Activated T-cell treated with anti-CD3 and anti-CD28 coated beads, Interleukin-2, amount 50 U/mL, for 24 hours (primary cell): ENCODE measurements at regions not wholly inside any gene's neighbourhood (a gene's known extent, or its start where the extent isn't known, plus 50 kb on each side); places are given as distances from the start of the nearest gene placed in this dataset.

Source experiments
- DNase-seq: peaks from one replicate; pipeline ENCODE4 v3.0.0-alpha.2; 2020
- H3K27ac Mint-ChIP-seq: 2 replicates; pipeline ENCODE4 v1.8.0; 2020; ENCODE audit warnings: mild to moderate bottlenecking, mixed read lengths
- H3K27me3 Mint-ChIP-seq: 2 replicates; pipeline ENCODE4 v1.8.0; 2020; ENCODE audit warnings: mixed read lengths
- H3K36me3 Mint-ChIP-seq: 2 replicates; pipeline ENCODE4 v1.8.0; 2020; ENCODE audit warnings: low read depth, mixed read lengths
- H3K4me1 Mint-ChIP-seq: 2 replicates; pipeline ENCODE4 v1.8.0; 2020; ENCODE audit warnings: low read depth, mixed read lengths
- H3K4me3 Mint-ChIP-seq: 2 replicates; pipeline ENCODE4 v1.8.0; 2020; ENCODE audit warnings: mild to moderate bottlenecking, moderate library complexity, mixed read lengths
- H3K9me3 Mint-ChIP-seq: 2 replicates; pipeline ENCODE4 v1.8.0; 2020; ENCODE audit warnings: mixed read lengths

GRCh38 chr4:35247047-35247446 is 997.3 kb downstream of the ARAP2 start:
- no peak overlapping the region for H3K27ac Mint-ChIP-seq
- no peak overlapping the region for H3K4me3 Mint-ChIP-seq
- no peaks in the 10 kb centered on the region for H3K27me3 Mint-ChIP-seq
- H3K9me3 Mint-ChIP-seq = peaks cover 8% of the 10 kb centered on the region
- H3K4me1 Mint-ChIP-seq = no peaks in the 10 kb centered on the region
- no peaks in the 10 kb centered on the region for H3K36me3 Mint-ChIP-seq
- DNase-seq = no peak

- Mint-ChIP-seq H3K4me3 (no peak overlapping the region), H3K36me3 (no peaks in the 10 kb centered on the region), H3K4me1 (no peaks in the 10 kb centered on the region), H3K27ac (no peak overlapping the region), H3K27me3 (no peaks in the 10 kb centered on the region), H3K9me3 (no peaks in the 10 kb centered on the region)
- DNase-seq = no peak
Observed at GRCh38 chr4:35250331-35250730, 994.0 kb downstream of the ARAP2 start.

DNA sequence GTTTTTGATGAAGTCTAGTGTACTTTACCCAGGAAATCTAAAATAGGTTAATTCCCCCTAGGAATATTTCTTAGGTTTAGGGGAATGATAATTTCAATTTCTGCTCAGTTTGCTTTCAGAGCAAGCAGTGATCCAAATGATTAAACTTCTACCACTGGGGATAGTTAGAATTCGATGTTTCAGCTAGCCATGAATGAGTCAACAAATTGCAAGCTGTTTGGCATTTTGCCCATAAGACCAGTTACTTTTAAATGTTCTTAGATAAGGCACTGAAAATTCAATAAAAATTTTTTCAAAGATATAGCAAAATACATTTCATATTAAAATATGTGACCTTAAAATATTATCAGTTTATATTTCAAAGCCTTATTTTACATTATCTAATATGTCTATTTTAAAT is 993.6 kb downstream of the ARAP2 start:
- no peaks in the 10 kb centered on the region for H3K9me3 Mint-ChIP-seq
- DNase-seq = no peak
- H3K27ac Mint-ChIP-seq = no peak overlapping the region
- no peaks in the 10 kb centered on the region for H3K4me1 Mint-ChIP-seq
- no peak overlapping the region for H3K4me3 Mint-ChIP-seq
- no peaks in the 10 kb centered on the region for H3K36me3 Mint-ChIP-seq
- no peaks in the 10 kb centered on the region for H3K27me3 Mint-ChIP-seq

DNA sequence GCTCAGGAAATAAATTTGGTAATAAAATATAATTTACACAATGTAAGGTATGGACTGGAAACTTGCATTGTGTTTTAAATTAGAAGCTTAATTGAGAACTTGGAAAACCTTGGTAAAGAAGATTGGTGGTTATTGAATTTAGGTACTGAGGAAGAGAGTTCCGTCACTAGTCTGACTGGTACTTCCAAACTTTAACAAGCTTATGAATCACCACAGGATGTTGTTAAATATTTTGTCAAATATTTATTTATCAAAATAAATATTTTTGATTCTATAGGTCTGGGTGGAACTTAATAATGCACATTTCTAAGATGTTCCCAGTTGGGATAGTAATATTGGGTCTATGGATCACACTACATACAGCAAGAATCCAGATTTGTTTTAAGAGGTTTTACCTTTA is 992.2 kb downstream of the ARAP2 start:
- Mint-ChIP-seq H3K4me3 (no peak overlapping the region), H3K36me3 (no peaks in the 10 kb centered on the region), H3K4me1 (no peaks in the 10 kb centered on the region), H3K27me3 (no peaks in the 10 kb centered on the region), H3K9me3 (no peaks in the 10 kb centered on the region), H3K27ac (no peak overlapping the region)
- no peak for DNase-seq

- H3K36me3 Mint-ChIP-seq = no peaks in the 10 kb centered on the region
- H3K4me1 Mint-ChIP-seq = no peaks in the 10 kb centered on the region
- H3K27ac Mint-ChIP-seq = no peak overlapping the region
- no peak for DNase-seq
- H3K9me3 Mint-ChIP-seq = no peaks in the 10 kb centered on the region
- no peaks in the 10 kb centered on the region for H3K27me3 Mint-ChIP-seq
- H3K4me3 Mint-ChIP-seq = no peak overlapping the region
Observed at GRCh38 chr4:35252866-35253265, 991.4 kb downstream of the ARAP2 start.

DNA sequence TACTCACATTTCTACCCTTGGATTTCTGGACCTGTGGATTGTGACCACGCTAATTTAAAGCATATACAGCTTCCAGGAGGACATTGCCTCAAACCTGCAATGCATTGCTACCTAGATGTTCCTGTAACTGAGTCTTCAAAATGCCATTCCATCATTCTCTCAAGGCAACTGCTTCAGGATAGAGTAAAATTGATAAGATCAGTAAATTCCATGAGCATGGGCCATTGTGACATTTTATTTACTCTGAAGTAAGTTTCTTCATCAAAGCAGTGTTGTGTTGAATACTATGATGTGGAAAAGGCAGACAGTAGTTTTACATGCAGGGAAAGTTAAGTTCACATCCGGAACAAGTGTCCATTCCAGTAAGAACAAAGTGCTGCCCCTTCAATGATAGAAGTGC is 991.0 kb downstream of the ARAP2 start:
- no peaks in the 10 kb centered on the region for H3K9me3 Mint-ChIP-seq
- DNase-seq = no peak
- H3K36me3 Mint-ChIP-seq = no peaks in the 10 kb centered on the region
- no peak overlapping the region for H3K27ac Mint-ChIP-seq
- no peaks in the 10 kb centered on the region for H3K4me1 Mint-ChIP-seq
- H3K4me3 Mint-ChIP-seq = no peak overlapping the region
- H3K27me3 Mint-ChIP-seq = no peaks in the 10 kb centered on the region

DNA sequence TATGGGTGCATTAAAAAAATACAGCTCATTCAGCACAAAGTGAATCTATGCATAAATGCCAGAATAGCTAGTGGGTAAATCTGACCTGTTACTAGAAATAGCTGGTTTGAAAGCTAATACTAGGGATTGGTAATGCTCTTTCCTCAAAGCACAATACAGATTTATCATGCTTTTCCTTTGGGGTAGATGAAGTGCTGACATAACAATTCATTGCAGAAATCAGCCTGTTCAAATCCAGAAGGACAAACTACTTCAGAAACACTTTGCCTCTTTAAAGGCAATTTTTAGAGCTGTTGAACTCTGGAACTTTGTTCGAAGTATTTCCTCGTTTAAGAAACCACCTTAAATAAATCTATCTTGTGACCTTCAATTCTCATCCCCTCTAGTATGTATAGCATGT is 957.9 kb downstream of the ARAP2 start:
- DNase-seq = no peak
- no peaks in the 10 kb centered on the region for H3K27me3 Mint-ChIP-seq
- no peaks in the 10 kb centered on the region for H3K4me1 Mint-ChIP-seq
- peaks cover 5% of the 10 kb centered on the region for H3K9me3 Mint-ChIP-seq
- no peak overlapping the region for H3K27ac Mint-ChIP-seq
- H3K4me3 Mint-ChIP-seq = no peak overlapping the region
- H3K36me3 Mint-ChIP-seq = no peaks in the 10 kb centered on the region

DNA sequence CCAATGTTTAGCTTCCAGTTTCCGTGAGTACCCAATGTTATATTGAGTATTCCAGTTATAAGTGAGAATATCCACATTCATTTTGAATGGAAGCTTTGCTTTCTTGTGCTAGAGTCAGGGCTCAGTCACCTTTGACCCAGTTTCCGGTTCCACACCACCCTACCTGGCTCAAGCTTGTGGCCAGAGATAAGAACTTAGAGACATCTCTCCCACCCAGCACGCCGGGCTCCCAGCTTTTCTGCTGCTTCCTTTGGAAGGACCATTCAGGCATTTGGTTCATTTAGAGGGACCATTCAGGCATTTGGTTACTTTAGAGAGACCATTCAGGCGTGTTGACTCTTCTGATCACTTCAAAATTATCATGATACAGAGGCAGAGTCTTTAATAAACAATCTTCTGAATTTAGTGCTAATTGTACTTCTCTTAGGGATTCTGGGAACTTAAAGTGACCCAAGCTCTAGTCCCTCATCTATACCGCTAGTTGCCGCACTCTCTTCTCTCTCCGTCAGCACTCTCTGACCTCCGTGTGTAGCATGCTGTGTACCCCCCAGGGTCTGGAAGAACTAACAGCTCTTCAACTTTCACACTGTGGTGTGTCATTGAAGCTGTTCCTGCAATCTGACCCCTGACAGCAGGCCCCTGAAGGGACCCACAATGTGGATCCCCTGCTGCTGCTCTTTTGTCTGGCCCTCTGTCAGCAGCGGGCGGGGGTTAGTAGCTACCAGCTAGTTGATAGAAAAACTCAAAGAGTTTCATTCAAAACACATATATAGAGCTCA is 943.1 kb downstream of the ARAP2 start:
- Mint-ChIP-seq H3K36me3 (no peaks in the 10 kb centered on the region), H3K4me3 (no peak overlapping the region), H3K27me3 (no peaks in the 10 kb centered on the region), H3K9me3 (no peaks in the 10 kb centered on the region), H3K4me1 (no peaks in the 10 kb centered on the region), H3K27ac (no peak overlapping the region)
- no peak for DNase-seq

DNA sequence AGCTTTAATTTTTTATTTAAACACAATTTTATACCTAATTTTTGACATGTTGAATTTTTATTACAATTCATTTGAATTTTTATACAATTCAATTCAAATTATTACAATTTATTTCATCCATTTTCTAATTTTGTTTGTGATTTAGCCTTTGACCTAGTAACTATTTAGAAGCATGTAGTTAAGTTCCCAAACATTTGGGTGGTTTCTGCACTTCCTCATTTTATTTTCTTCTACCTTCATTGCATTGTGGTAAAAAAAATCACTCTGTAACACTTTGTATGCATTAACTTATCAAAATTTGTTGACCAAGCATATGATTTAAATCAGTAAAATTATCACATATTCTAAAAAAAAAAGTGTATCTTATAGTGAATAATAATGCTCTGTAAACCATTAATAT is 928.9 kb downstream of the ARAP2 start:
- DNase-seq = no peak
- Mint-ChIP-seq H3K4me3 (no peak overlapping the region), H3K9me3 (no peaks in the 10 kb centered on the region), H3K36me3 (no peaks in the 10 kb centered on the region), H3K27ac (no peak overlapping the region), H3K4me1 (no peaks in the 10 kb centered on the region), H3K27me3 (no peaks in the 10 kb centered on the region)

- DNase-seq = no peak
- Mint-ChIP-seq H3K27ac (no peak overlapping the region), H3K4me3 (no peak overlapping the region), H3K27me3 (no peaks in the 10 kb centered on the region), H3K9me3 (peaks cover 5% of the 10 kb centered on the region), H3K4me1 (no peaks in the 10 kb centered on the region), H3K36me3 (no peaks in the 10 kb centered on the region)
Observed at GRCh38 chr4:35325908-35326453, 918.3 kb downstream of the ARAP2 start.

- no peaks in the 10 kb centered on the region for H3K27me3 Mint-ChIP-seq
Observed at GRCh38 chr4:35342833-35343232, 901.5 kb downstream of the ARAP2 start.

GRCh38 chr4:35347276-35347675 is 897.0 kb downstream of the ARAP2 start:
- Mint-ChIP-seq H3K9me3 (peaks cover 18% of the 10 kb centered on the region), H3K4me1 (no peaks in the 10 kb centered on the region), H3K36me3 (no peaks in the 10 kb centered on the region), H3K27me3 (no peaks in the 10 kb centered on the region), H3K27ac (no peak overlapping the region), H3K4me3 (no peak overlapping the region)
- no peak for DNase-seq

More at GRCh38 chr4:35342833-35343232, 901.5 kb downstream of the ARAP2 start:
- H3K36me3 Mint-ChIP-seq = no peaks in the 10 kb centered on the region
- H3K9me3 Mint-ChIP-seq = peaks cover 4% of the 10 kb centered on the region
- no peak for DNase-seq
- no peaks in the 10 kb centered on the region for H3K4me1 Mint-ChIP-seq
- no peak overlapping the region for H3K4me3 Mint-ChIP-seq
- no peak overlapping the region for H3K27ac Mint-ChIP-seq

DNA sequence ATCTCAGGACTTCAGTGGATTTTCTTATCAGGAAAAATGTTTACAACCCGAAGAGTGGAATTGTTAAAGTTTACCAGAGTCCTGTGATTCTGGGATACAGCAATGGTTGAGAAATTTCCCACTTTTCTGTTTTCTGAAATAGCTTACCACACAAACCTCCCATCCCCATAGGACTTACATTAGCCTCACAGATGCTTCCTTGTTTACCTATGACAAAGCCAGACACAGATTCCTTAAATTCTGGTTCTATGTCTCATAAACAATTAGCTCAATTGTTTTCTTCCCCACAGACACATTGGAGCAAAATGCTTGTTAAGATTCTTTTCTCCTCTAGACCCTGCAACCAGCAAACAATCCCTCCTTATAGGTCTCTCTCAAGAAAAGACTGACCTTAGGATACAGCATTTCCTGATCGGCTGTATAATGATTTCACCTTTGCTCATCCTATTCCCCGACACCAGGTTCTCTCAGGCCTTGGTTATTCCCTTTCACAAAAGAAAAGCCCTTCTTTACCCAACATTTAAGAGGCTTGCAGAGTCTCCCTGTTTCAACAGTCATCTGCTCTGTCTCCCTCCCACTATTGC is 886.2 kb downstream of the ARAP2 start:
- Mint-ChIP-seq H3K36me3 (no peaks in the 10 kb centered on the region), H3K27me3 (no peaks in the 10 kb centered on the region), H3K27ac (no peak overlapping the region), H3K9me3 (peaks cover 8% of the 10 kb centered on the region), H3K4me1 (no peaks in the 10 kb centered on the region), H3K4me3 (no peak overlapping the region)
- no peak for DNase-seq

- Mint-ChIP-seq H3K36me3 (no peaks in the 10 kb centered on the region), H3K4me3 (no peak overlapping the region), H3K4me1 (no peaks in the 10 kb centered on the region), H3K27me3 (no peaks in the 10 kb centered on the region), H3K9me3 (peaks cover 8% of the 10 kb centered on the region), H3K27ac (no peak overlapping the region)
- no peak for DNase-seq
Observed at GRCh38 chr4:35364321-35364870, 879.9 kb downstream of the ARAP2 start.

- H3K9me3 Mint-ChIP-seq = peaks cover 10% of the 10 kb centered on the region
- H3K4me1 Mint-ChIP-seq = no peaks in the 10 kb centered on the region
- H3K4me3 Mint-ChIP-seq = no peak overlapping the region
- DNase-seq = no peak
- no peaks in the 10 kb centered on the region for H3K36me3 Mint-ChIP-seq
- no peaks in the 10 kb centered on the region for H3K27me3 Mint-ChIP-seq
- no peak overlapping the region for H3K27ac Mint-ChIP-seq
Observed at GRCh38 chr4:35365186-35365585, 879.1 kb downstream of the ARAP2 start.
